ENCODE measurements at regions not wholly inside any gene's neighbourhood (a gene's known extent, or its start where the extent isn't known, plus 50 kb on each side); places are given as distances from the start of the nearest gene placed in this dataset.

DNA sequence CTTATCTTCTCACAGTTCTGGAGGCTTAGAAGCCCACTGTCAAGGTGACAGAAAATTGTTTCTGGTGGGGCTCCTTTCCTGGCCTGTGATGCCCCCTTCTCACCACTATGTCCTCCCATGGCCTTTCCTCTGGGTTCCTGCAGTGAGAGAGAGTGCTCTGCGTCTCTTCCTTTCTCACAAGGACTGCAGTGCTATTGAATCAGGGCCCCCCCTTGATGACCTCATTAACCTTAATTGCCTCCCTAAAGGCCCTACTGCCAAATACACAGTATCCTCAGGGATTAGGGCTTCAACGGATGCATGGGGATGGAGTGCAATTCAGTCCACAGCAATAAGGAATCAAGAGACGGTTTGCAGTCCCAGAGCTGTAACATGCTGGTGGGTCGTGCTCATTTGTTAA, 82.0 kb upstream of the GRB10 start:
- CTCF ChIA-PET: no interaction called here
- no peak for DNase-seq (ENCODE audit: low spot score)
- Histone ChIP-seq H3K4me3 (ENCODE audit: low read depth, low read length, poor library complexity, severe bottlenecking) (no peak overlapping the region), H3K27me3 (replicated peaks; ENCODE audit: insufficient read depth, low read depth, low read length, poor library complexity) (no peaks in the 10 kb centered on the region), H3K36me3 (ENCODE audit: insufficient read depth, low read length, poor library complexity, severe bottlenecking) (no peaks in the 10 kb centered on the region), H3K27ac (ENCODE audit: low read depth, low read length, poor library complexity, severe bottlenecking) (no peak overlapping the region), H3K4me1 (ENCODE audit: insufficient read depth, low read length, poor library complexity, severe bottlenecking) (no peaks in the 10 kb centered on the region), H3K9me3 (ENCODE audit: low read depth, low read length, poor library complexity, severe bottlenecking) (peaks cover 30% of the 10 kb centered on the region)
- POLR2A ChIA-PET (ENCODE audit: low non-redundant PET): no interaction called here
- intact Hi-C loops (cut with micrococcal nuclease; ENCODE audit: unreplicated experiment): no loop called here
- no TSS peak for BruUV-seq (replicated peaks)
- TF ChIP-seq, protein P1, sequence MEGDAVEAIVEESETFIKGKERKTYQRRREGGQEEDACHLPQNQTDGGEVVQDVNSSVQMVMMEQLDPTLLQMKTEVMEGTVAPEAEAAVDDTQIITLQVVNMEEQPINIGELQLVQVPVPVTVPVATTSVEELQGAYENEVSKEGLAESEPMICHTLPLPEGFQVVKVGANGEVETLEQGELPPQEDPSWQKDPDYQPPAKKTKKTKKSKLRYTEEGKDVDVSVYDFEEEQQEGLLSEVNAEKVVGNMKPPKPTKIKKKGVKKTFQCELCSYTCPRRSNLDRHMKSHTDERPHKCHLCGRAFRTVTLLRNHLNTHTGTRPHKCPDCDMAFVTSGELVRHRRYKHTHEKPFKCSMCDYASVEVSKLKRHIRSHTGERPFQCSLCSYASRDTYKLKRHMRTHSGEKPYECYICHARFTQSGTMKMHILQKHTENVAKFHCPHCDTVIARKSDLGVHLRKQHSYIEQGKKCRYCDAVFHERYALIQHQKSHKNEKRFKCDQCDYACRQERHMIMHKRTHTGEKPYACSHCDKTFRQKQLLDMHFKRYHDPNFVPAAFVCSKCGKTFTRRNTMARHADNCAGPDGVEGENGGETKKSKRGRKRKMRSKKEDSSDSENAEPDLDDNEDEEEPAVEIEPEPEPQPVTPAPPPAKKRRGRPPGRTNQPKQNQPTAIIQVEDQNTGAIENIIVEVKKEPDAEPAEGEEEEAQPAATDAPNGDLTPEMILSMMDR (conservative IDR thresholded peaks at IDR 0.05; ENCODE audit: low read depth, low read length): no peak

DNA sequence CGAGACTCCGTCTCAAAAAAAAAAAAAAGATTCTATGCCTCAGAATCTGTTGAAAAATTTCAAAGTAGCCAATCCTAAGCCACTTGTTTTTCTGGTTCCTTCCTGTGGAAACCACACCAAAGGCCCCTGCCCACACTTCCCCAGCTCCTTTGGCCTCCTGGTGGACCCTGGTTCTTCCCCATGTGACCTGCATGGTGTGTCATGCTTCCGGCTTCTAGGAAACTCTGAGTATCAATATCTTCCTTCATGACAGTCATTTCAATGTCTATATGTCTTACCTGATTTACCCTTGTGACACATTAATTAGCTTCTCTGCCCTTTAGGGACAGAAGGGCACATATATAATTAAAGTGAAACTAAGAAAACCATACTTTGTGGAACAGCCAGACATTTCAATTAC, 80.4 kb upstream of the GRB10 start:
- DNase-seq (ENCODE audit: low spot score): no peak
- no peak overlapping the region for H3K27ac ChIP-seq (ENCODE audit: low read depth, low read length, poor library complexity, severe bottlenecking)
- intact Hi-C loops (cut with micrococcal nuclease; ENCODE audit: unreplicated experiment): no loop called here
- H3K4me1 ChIP-seq (ENCODE audit: insufficient read depth, low read length, poor library complexity, severe bottlenecking): no peaks in the 10 kb centered on the region
- CTCF ChIA-PET: no interaction called here
- no peaks in the 10 kb centered on the region for H3K27me3 ChIP-seq (replicated peaks; ENCODE audit: insufficient read depth, low read depth, low read length, poor library complexity)
- TF ChIP-seq, protein P1 (conservative IDR thresholded peaks at IDR 0.05; ENCODE audit: low read depth, low read length): no peak
- no peak for TF ChIP-seq EZH2 (IDR thresholded peaks at IDR 0.05; ENCODE audit: borderline replicate concordance, low read depth, low read length, poor library complexity, severe bottlenecking)
- peaks cover 32% of the 10 kb centered on the region for H3K9me3 ChIP-seq (ENCODE audit: low read depth, low read length, poor library complexity, severe bottlenecking)
- POLR2A ChIA-PET (ENCODE audit: low non-redundant PET): no interaction called here
- no peaks in the 10 kb centered on the region for H3K36me3 ChIP-seq (ENCODE audit: insufficient read depth, low read length, poor library complexity, severe bottlenecking)
- no TSS peak for BruUV-seq (replicated peaks)
- H3K4me3 ChIP-seq (ENCODE audit: low read depth, low read length, poor library complexity, severe bottlenecking): no peak overlapping the region

DNA sequence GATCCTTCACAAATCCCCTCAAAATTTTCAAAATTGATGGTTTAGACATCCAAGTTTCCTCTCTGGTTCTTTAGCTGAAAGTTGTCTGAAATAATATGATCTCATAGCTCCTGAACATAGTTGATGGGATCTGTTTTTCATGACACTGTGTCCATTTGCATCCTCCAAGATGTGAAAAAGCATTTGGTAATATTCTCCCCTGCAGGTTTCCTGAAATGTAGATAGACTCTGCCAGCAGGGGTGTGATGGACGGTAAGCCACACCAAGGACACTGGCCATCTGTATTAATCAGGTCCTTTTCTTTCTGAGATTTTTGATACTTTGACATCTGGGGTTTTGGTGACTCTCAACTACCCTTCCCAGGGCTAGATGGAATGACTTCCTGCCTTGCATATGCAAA, 79.6 kb upstream of the GRB10 start:
- Histone ChIP-seq H3K36me3 (ENCODE audit: insufficient read depth, low read length, poor library complexity, severe bottlenecking) (no peaks in the 10 kb centered on the region), H3K9me3 (ENCODE audit: low read depth, low read length, poor library complexity, severe bottlenecking) (peaks cover 29% of the 10 kb centered on the region), H3K27me3 (replicated peaks; ENCODE audit: insufficient read depth, low read depth, low read length, poor library complexity) (no peaks in the 10 kb centered on the region), H3K4me1 (ENCODE audit: insufficient read depth, low read length, poor library complexity, severe bottlenecking) (no peaks in the 10 kb centered on the region), H3K27ac (ENCODE audit: low read depth, low read length, poor library complexity, severe bottlenecking) (no peak overlapping the region), H3K4me3 (ENCODE audit: low read depth, low read length, poor library complexity, severe bottlenecking) (no peak overlapping the region)
- CTCF ChIA-PET: no interaction called here
- DNase-seq (ENCODE audit: low spot score): no peak
- no peak for TF ChIP-seq EZH2 (IDR thresholded peaks at IDR 0.05; ENCODE audit: borderline replicate concordance, low read depth, low read length, poor library complexity, severe bottlenecking)
- TF ChIP-seq, protein P1 (conservative IDR thresholded peaks at IDR 0.05; ENCODE audit: low read depth, low read length): no peak
- POLR2A ChIA-PET (ENCODE audit: low non-redundant PET): no interaction called here
- no TSS peak for BruUV-seq (replicated peaks)
- intact Hi-C loops (cut with micrococcal nuclease; ENCODE audit: unreplicated experiment): no loop called here
